Cardiac septum (tissue), 1 donor: ENCODE measurements at regions not wholly inside any gene's neighbourhood (a gene's known extent, or its start where the extent isn't known, plus 50 kb on each side); places are given as distances from the start of the nearest gene placed in this dataset.
"Not testable (repeated sequence)": the region's sequence is repeated elsewhere in the genome, so short reads cannot be mapped to it uniquely, and the experiment has no call there.

Source experiments
- DNase-seq: peaks from one replicate; pipeline ENCODE4 v3.0.0-alpha.2; 2020; ENCODE audit warnings: low spot score
- intact Hi-C: fragments of 100-400 bp; cut with DNase I; formaldehyde crosslinking; loops from one replicate; pipeline ENCODE4 v1.14.0; 2022
- donor health status: DM: no; HTN: no; CAD: no.

- intact Hi-C loops = no loop called here
- no peak for DNase-seq
Observed at GRCh38 chr7:81331061-81332018, 412.5 kb upstream of the SEMA3C start.

- intact Hi-C loops = no loop called here
- DNase-seq = no peak
Observed at GRCh38 chr7:81330108-81330507, 411.3 kb upstream of the SEMA3C start.

- DNase-seq = no peak
- intact Hi-C loops = no loop called here
Observed at GRCh38 chr7:81327468-81328266, 408.8 kb upstream of the SEMA3C start.

- DNase-seq = no peak
- intact Hi-C loops = no loop called here
Observed at GRCh38 chr7:81321949-81322348, 403.1 kb upstream of the SEMA3C start.

GRCh38 chr7:81317741-81318140 is 398.9 kb upstream of the SEMA3C start:
- intact Hi-C loops = no loop called here
- no peak for DNase-seq

- intact Hi-C loops = no loop called here
- DNase-seq = no peak
Observed at GRCh38 chr7:81308643-81309322, 389.9 kb upstream of the SEMA3C start.

GRCh38 chr7:81301815-81302214 is 383.0 kb upstream of the SEMA3C start:
- intact Hi-C loops = no loop called here
- DNase-seq = no peak

- intact Hi-C loops = no loop called here
- no peak for DNase-seq
Observed at GRCh38 chr7:81300753-81301152, 381.9 kb upstream of the SEMA3C start.

GRCh38 chr7:81299711-81300110 is 380.9 kb upstream of the SEMA3C start:
- intact Hi-C loops = no loop called here
- no peak for DNase-seq

GRCh38 chr7:81298951-81299666 is 380.3 kb upstream of the SEMA3C start:
- DNase-seq = no peak
- intact Hi-C loops = no loop called here

GRCh38 chr7:81297317-81297716 is 378.5 kb upstream of the SEMA3C start:
- intact Hi-C loops = no loop called here
- DNase-seq = no peak

GRCh38 chr7:81296726-81297125 is 377.9 kb upstream of the SEMA3C start:
- no peak for DNase-seq
- intact Hi-C loops = no loop called here

GRCh38 chr7:81294897-81295515 is 376.2 kb upstream of the SEMA3C start:
- intact Hi-C loops = no loop called here
- no peak for DNase-seq

GRCh38 chr7:81293806-81294205 is 375.0 kb upstream of the SEMA3C start:
- intact Hi-C loops = no loop called here
- no peak for DNase-seq

- DNase-seq, intact Hi-C loops: not testable (repeated sequence)
Observed at GRCh38 chr7:81286754-81287153, 367.9 kb upstream of the SEMA3C start.

GRCh38 chr7:81285142-81285871 is 366.5 kb upstream of the SEMA3C start:
- DNase-seq = no peak
- intact Hi-C loops = no loop called here

GRCh38 chr7:81284576-81284975 is 365.7 kb upstream of the SEMA3C start:
- intact Hi-C loops = no loop called here
- DNase-seq = no peak

- intact Hi-C loops = no loop called here
- no peak for DNase-seq
Observed at GRCh38 chr7:81280531-81280930, 361.7 kb upstream of the SEMA3C start.
